Epithelial cell of proximal tubule (primary cell): ENCODE measurements at regions not wholly inside any gene's neighbourhood (a gene's known extent, or its start where the extent isn't known, plus 50 kb on each side); places are given as distances from the start of the nearest gene placed in this dataset.

Source experiments
- DNase-seq: peaks from one replicate; pipeline ENCODE4 v3.0.0-alpha.2; 2011; ENCODE audit warnings: low read depth
- H3K4me3 ChIP-seq: 2 replicates; pipeline ENCODE4 v1.5.1; 2011; ENCODE audit warnings: low read depth, mild to moderate bottlenecking, low read length
- TF ChIP-seq, protein P1 (sequence below): conservative IDR thresholded peaks from 2 replicates; pipeline ENCODE4 v1.5.1; 2012; ENCODE audit warnings: low read depth, mild to moderate bottlenecking, low read length

DNA sequence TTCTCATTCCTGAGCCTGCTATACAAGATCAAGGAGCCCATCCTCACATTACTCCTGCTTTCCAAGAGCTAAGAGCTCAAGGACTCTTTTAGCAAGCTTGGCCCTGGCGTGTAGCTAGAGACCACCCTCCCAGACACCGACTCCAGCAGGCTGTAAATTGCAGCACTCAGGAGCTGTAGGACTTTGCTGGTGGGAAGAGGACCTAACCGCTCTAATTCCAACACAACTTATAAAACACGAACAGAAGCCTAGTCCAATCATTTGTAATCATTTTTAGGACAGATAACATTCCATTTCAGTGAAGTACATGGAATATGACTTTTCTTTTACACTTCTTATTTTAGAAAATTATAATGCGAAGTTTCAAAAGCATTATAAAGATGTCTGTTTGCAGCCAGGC lies 219.9 kb downstream of the NXNL2 start:
- TF ChIP-seq, protein P1, sequence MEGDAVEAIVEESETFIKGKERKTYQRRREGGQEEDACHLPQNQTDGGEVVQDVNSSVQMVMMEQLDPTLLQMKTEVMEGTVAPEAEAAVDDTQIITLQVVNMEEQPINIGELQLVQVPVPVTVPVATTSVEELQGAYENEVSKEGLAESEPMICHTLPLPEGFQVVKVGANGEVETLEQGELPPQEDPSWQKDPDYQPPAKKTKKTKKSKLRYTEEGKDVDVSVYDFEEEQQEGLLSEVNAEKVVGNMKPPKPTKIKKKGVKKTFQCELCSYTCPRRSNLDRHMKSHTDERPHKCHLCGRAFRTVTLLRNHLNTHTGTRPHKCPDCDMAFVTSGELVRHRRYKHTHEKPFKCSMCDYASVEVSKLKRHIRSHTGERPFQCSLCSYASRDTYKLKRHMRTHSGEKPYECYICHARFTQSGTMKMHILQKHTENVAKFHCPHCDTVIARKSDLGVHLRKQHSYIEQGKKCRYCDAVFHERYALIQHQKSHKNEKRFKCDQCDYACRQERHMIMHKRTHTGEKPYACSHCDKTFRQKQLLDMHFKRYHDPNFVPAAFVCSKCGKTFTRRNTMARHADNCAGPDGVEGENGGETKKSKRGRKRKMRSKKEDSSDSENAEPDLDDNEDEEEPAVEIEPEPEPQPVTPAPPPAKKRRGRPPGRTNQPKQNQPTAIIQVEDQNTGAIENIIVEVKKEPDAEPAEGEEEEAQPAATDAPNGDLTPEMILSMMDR: no peak
- DNase-seq: no peak
- no peak overlapping the region for H3K4me3 ChIP-seq

DNA sequence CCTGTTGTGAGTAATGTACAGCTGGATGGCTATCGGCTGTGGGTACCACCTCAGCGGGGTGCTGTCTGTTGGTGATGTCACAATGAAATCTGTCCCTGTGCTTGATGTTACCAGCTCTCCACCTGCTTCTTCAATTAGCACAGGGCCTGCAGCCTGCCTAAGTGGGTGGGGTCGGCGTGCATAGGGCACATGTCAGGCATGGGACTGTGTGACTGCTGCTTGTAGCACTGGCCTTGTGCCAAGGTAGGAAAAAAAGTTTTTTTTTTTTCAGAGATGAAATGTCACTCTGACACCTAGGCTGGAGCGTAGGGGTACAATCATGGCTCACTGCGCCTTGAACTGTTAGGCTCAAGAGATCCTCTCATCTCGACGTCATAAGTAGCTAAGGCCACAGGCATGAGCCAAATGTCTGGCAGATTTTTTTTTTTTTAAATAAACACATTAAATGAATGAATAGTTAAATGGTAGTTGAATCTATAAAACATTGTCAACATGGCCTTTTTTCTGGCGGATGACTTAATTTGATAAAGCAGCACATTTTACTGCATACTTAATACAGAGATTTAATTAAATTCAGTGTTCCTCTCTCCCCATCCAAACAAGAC lies 222.5 kb downstream of the NXNL2 start:
- TF ChIP-seq, protein P1: no peak
- H3K4me3 ChIP-seq: no peak overlapping the region
- no peak for DNase-seq

DNA sequence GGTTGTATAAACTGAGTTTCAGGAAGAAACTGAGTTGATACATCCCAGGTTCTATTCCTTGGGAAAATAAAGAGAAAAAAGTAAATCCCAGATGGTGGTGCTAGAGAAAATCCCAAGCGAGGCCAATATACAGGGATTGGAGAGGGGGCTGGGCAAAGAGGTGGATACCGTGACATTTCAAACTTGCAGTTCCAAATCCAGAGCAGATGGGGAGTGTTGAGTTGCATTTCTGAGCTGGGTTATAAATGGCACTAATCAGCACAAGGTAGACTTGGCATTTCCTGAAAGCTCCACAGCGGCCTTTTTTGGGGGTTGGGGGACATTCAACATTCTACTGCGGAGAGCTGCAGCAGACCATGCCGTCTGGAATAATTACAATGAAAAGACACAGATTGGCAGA lies 224.4 kb downstream of the NXNL2 start:
- no peak for DNase-seq
- no peak overlapping the region for H3K4me3 ChIP-seq
- TF ChIP-seq, protein P1: no peak

DNA sequence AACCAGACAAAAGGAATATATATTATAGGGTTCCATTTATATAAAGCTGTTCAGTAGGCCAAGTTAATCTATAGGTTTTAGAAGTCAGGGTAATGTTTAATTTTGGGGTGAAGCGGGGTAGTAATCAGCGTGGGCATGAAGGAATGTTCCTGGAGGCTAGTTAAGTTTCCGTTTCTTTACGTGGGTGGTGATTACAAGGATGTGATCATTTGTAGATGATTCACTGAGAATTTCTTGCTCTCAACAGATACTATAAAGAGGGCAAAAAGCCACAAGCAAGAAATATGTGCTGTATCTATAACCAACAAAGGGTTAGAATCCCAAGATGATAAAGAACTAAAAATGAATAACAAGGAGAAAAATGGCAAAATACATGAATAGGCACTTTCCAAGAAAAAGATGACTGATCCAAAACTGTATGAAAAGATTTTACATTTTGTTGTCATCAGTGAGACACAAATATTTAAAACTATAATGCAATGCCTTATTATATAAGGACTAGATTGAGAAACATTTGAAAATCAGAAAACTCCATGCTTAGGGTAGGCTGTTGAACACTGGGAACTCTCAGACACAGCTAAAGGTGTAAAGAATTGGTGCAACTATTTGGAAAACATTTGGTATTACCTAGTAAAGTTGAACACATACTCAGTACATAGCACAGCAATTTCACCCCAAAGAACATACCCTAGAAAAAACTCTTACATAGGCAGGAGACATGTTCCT lies 224.3 kb upstream of the S1PR3 start:
- no peak overlapping the region for H3K4me3 ChIP-seq
- TF ChIP-seq, protein P1: no peak
- DNase-seq: no peak

DNA sequence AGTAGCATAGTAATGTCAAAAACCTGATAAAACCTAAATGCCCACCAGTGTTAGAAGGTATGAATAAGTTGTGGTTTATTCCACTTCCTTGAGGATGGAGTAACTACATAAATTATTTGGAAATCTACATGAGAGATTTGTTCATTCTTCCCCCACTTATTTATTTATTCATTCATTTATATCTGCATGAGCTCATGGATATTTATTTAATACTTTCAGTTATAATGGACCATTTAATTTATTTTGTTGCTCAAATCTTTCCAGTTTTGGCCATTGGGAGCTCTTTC lies 223.8 kb upstream of the S1PR3 start:
- TF ChIP-seq, protein P1: no peak
- no peak overlapping the region for H3K4me3 ChIP-seq
- DNase-seq: no peak

DNA sequence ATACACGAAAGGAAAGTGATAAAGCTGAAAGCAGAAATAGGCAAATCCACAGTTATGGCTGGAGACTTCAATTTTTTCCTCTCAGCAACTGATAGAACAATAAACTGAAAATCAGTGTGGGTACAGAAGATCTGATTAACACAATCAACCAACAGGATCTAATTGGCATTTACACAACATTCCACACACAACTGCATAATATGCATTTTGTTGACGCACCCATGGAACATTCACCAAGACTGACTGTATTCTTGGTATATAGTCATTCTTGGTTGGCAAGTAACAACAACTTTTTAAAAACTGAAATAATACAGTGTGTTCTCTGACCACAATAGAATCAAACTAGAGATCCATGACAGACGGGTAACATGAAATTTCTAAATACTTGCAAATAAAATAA lies 218.7 kb upstream of the S1PR3 start:
- no peak overlapping the region for H3K4me3 ChIP-seq
- no peak for DNase-seq
- TF ChIP-seq, protein P1: no peak

DNA sequence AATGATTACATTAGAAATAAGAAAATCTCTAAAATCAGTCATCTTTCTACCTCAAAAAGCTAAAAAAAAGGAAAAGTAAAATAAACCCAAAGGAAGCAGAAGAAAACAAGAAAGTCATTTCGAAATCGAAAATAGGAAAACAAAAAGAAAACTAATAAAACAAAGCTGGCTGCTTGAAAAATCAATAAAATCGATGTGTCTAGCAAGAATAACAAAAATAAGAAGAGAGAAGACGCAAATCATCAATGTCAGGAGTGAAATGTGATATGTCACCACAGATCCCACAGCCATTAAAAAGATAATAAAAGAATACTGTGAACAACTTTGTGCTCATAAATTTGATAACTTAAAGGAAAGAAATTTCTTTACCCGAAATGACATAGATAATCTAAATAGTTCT lies 218.1 kb upstream of the S1PR3 start:
- TF ChIP-seq, protein P1: no peak
- H3K4me3 ChIP-seq: no peak overlapping the region
- no peak for DNase-seq
